ENCODE measurements at regions not wholly inside any gene's neighbourhood (a gene's known extent, or its start where the extent isn't known, plus 50 kb on each side); places are given as distances from the start of the nearest gene placed in this dataset.

GRCh38 chr7:80403686-80404241, 108.1 kb downstream of the GNAT3 start:
- no peaks in the 10 kb centered on the region for H3K36me3 Mint-ChIP-seq
- no peaks in the 10 kb centered on the region for H3K4me1 Mint-ChIP-seq
- H3K27me3 Mint-ChIP-seq = peaks cover 8% of the 10 kb centered on the region
- no peak overlapping the region for H3K4me3 Mint-ChIP-seq
- H3K9me3 Mint-ChIP-seq = no peaks in the 10 kb centered on the region
- POLR2A ChIA-PET = no interaction called here
- DNase-seq (no peak), ATAC-seq (ENCODE audit: low read depth) (no peak)
- H3K27ac Mint-ChIP-seq = no peak overlapping the region

- Mint-ChIP-seq H3K27me3 (peaks cover 6% of the 10 kb centered on the region), H3K4me1 (no peaks in the 10 kb centered on the region), H3K9me3 (no peaks in the 10 kb centered on the region), H3K36me3 (no peaks in the 10 kb centered on the region), H3K27ac (no peak overlapping the region), H3K4me3 (no peak overlapping the region)
- POLR2A ChIA-PET = no interaction called here
- DNase-seq (no peak), ATAC-seq (ENCODE audit: low read depth) (no peak)
Observed at GRCh38 chr7:80401708-80402107, 110.2 kb downstream of the GNAT3 start.

- no peak for DNase-seq
- ATAC-seq (ENCODE audit: low read depth) = no peak
- H3K9me3 Mint-ChIP-seq = no peaks in the 10 kb centered on the region
- no peak overlapping the region for H3K4me3 Mint-ChIP-seq
- H3K36me3 Mint-ChIP-seq = no peaks in the 10 kb centered on the region
- H3K27ac Mint-ChIP-seq = no peak overlapping the region
- H3K27me3 Mint-ChIP-seq = no peaks in the 10 kb centered on the region
- no peaks in the 10 kb centered on the region for H3K4me1 Mint-ChIP-seq
- POLR2A ChIA-PET = no interaction called here
Observed at GRCh38 chr7:80393786-80394185, 118.1 kb downstream of the GNAT3 start.

GRCh38 chr7:80392229-80393169, 119.4 kb downstream of the GNAT3 start:
- POLR2A ChIA-PET = no interaction called here
- H3K27ac Mint-ChIP-seq = no peak overlapping the region
- H3K27me3 Mint-ChIP-seq = no peaks in the 10 kb centered on the region
- DNase-seq (no peak), ATAC-seq (ENCODE audit: low read depth) (no peak)
- H3K4me3 Mint-ChIP-seq = no peak overlapping the region
- no peaks in the 10 kb centered on the region for H3K9me3 Mint-ChIP-seq
- no peaks in the 10 kb centered on the region for H3K4me1 Mint-ChIP-seq
- no peaks in the 10 kb centered on the region for H3K36me3 Mint-ChIP-seq

- ATAC-seq (ENCODE audit: low read depth) (no peak), DNase-seq (no peak)
- no peaks in the 10 kb centered on the region for H3K4me1 Mint-ChIP-seq
- no peaks in the 10 kb centered on the region for H3K36me3 Mint-ChIP-seq
- H3K4me3 Mint-ChIP-seq = no peak overlapping the region
- H3K9me3 Mint-ChIP-seq = no peaks in the 10 kb centered on the region
- H3K27ac Mint-ChIP-seq = no peak overlapping the region
- no peaks in the 10 kb centered on the region for H3K27me3 Mint-ChIP-seq
- POLR2A ChIA-PET = no interaction called here
Observed at GRCh38 chr7:80387634-80388193, 124.2 kb downstream of the GNAT3 start.

GRCh38 chr7:80386686-80387085, 125.2 kb downstream of the GNAT3 start:
- no peaks in the 10 kb centered on the region for H3K9me3 Mint-ChIP-seq
- ATAC-seq (ENCODE audit: low read depth) = no peak
- no peaks in the 10 kb centered on the region for H3K27me3 Mint-ChIP-seq
- H3K4me3 Mint-ChIP-seq = no peak overlapping the region
- DNase-seq = no peak
- H3K36me3 Mint-ChIP-seq = no peaks in the 10 kb centered on the region
- no peak overlapping the region for H3K27ac Mint-ChIP-seq
- POLR2A ChIA-PET = no interaction called here
- H3K4me1 Mint-ChIP-seq = no peaks in the 10 kb centered on the region

- H3K4me3 Mint-ChIP-seq = no peak overlapping the region
- no peaks in the 10 kb centered on the region for H3K36me3 Mint-ChIP-seq
- no peaks in the 10 kb centered on the region for H3K27me3 Mint-ChIP-seq
- POLR2A ChIA-PET = no interaction called here
- H3K4me1 Mint-ChIP-seq = no peaks in the 10 kb centered on the region
- no peak overlapping the region for H3K27ac Mint-ChIP-seq
- DNase-seq (no peak), ATAC-seq (ENCODE audit: low read depth) (no peak)
- no peaks in the 10 kb centered on the region for H3K9me3 Mint-ChIP-seq
Observed at GRCh38 chr7:80385508-80385907, 126.4 kb downstream of the GNAT3 start.

- no peak overlapping the region for H3K4me3 Mint-ChIP-seq
- peaks cover 2% of the 10 kb centered on the region for H3K9me3 Mint-ChIP-seq
- H3K27me3 Mint-ChIP-seq = no peaks in the 10 kb centered on the region
- DNase-seq (no peak), ATAC-seq (ENCODE audit: low read depth) (no peak)
- POLR2A ChIA-PET = no interaction called here
- no peaks in the 10 kb centered on the region for H3K36me3 Mint-ChIP-seq
- no peak overlapping the region for H3K27ac Mint-ChIP-seq
- no peaks in the 10 kb centered on the region for H3K4me1 Mint-ChIP-seq
Observed at GRCh38 chr7:80380957-80381356, 130.9 kb downstream of the GNAT3 start.

- ATAC-seq (ENCODE audit: low read depth) = no peak
- DNase-seq = no peak
- peaks cover 2% of the 10 kb centered on the region for H3K9me3 Mint-ChIP-seq
- H3K27ac Mint-ChIP-seq = no peak overlapping the region
- H3K36me3 Mint-ChIP-seq = no peaks in the 10 kb centered on the region
- H3K4me1 Mint-ChIP-seq = no peaks in the 10 kb centered on the region
- H3K27me3 Mint-ChIP-seq = no peaks in the 10 kb centered on the region
- POLR2A ChIA-PET = no interaction called here
- H3K4me3 Mint-ChIP-seq = no peak overlapping the region
Observed at GRCh38 chr7:80379034-80379982, 132.6 kb downstream of the GNAT3 start.

- no peak overlapping the region for H3K4me3 Mint-ChIP-seq
- H3K27me3 Mint-ChIP-seq = no peaks in the 10 kb centered on the region
- H3K9me3 Mint-ChIP-seq = peaks cover 2% of the 10 kb centered on the region
- no peak for ATAC-seq (ENCODE audit: low read depth)
- POLR2A ChIA-PET = no interaction called here
- DNase-seq = no peak
- no peaks in the 10 kb centered on the region for H3K4me1 Mint-ChIP-seq
- no peaks in the 10 kb centered on the region for H3K36me3 Mint-ChIP-seq
- H3K27ac Mint-ChIP-seq = no peak overlapping the region
Observed at GRCh38 chr7:80374321-80374720, 137.5 kb downstream of the GNAT3 start.

- no peak for DNase-seq
- POLR2A ChIA-PET = no interaction called here
- Mint-ChIP-seq H3K27ac (no peak overlapping the region), H3K4me1 (no peaks in the 10 kb centered on the region), H3K4me3 (no peak overlapping the region), H3K27me3 (no peaks in the 10 kb centered on the region), H3K9me3 (peaks cover 2% of the 10 kb centered on the region), H3K36me3 (no peaks in the 10 kb centered on the region)
- ATAC-seq (ENCODE audit: low read depth) = no peak
Observed at GRCh38 chr7:80373429-80374032, 138.3 kb downstream of the GNAT3 start.

GRCh38 chr7:80372415-80372814, 139.4 kb downstream of the GNAT3 start:
- Mint-ChIP-seq H3K36me3 (no peaks in the 10 kb centered on the region), H3K4me3 (no peak overlapping the region), H3K9me3 (peaks cover 2% of the 10 kb centered on the region), H3K27ac (no peak overlapping the region), H3K4me1 (no peaks in the 10 kb centered on the region), H3K27me3 (no peaks in the 10 kb centered on the region)
- POLR2A ChIA-PET = no interaction called here
- ATAC-seq (ENCODE audit: low read depth) (no peak), DNase-seq (no peak)

GRCh38 chr7:80370587-80370986, 141.3 kb downstream of the GNAT3 start:
- DNase-seq = no peak
- no peak overlapping the region for H3K27ac Mint-ChIP-seq
- no peaks in the 10 kb centered on the region for H3K4me1 Mint-ChIP-seq
- no peak overlapping the region for H3K4me3 Mint-ChIP-seq
- POLR2A ChIA-PET = no interaction called here
- H3K27me3 Mint-ChIP-seq = no peaks in the 10 kb centered on the region
- no peak for ATAC-seq (ENCODE audit: low read depth)
- H3K9me3 Mint-ChIP-seq = peaks cover 1% of the 10 kb centered on the region
- no peaks in the 10 kb centered on the region for H3K36me3 Mint-ChIP-seq

All from activated naive CD8-positive, alpha-beta T cell treated with anti-CD3 and anti-CD28 coated beads, Interleukin-2, amount 10 ng/mL, durations not matched to agents 7 days and 5 days (primary cell).